ENCODE measurements at regions not wholly inside any gene's neighbourhood (a gene's known extent, or its start where the extent isn't known, plus 50 kb on each side); places are given as distances from the start of the nearest gene placed in this dataset.

- TF ChIP-seq CTCF (IDR thresholded peaks at IDR 0.05; ENCODE audit: low read depth, low read length, poor library complexity, severe bottlenecking) (no peak), EZH2phosphoT487 (IDR thresholded peaks at IDR 0.05; ENCODE audit: borderline replicate concordance, low read length) (no peak)
These were observed 339.9 kb upstream of the NCKAP5 start for GRCh38 chr2:133908171-133908570.

Measured in DOHH2 (cell line).